ENCODE measurements at regions not wholly inside any gene's neighbourhood (a gene's known extent, or its start where the extent isn't known, plus 50 kb on each side); places are given as distances from the start of the nearest gene placed in this dataset.

DNA sequence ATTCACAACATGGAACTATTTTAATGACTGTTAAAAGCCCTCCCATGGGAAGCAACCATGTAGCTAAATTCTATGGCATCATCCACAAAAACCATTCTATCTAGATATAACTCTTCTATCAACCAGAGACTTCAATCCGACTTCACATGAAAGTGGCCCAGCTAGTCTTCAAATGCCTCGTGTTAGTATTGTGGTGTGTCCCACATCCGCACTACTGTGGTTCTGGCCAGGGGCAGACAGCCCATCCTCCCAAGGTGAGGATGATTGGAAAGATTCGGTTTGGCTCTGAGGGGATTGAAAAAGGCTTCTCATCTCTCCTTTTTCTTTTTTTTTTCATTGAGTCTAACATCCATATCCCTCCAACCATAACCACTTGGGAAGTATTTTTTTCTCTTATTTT is 253.0 kb upstream of the KLF6 start:
- Histone ChIP-seq H3K27ac (no peak overlapping the region), H3K4me3 (no peak overlapping the region), H3K36me3 (ENCODE audit: low read depth, missing control alignments) (no peaks in the 10 kb centered on the region), H3K27me3 (no peaks in the 10 kb centered on the region), H3K4me1 (peaks cover 12% of the 10 kb centered on the region), H3K9me3 (no peaks in the 10 kb centered on the region)
- TF ChIP-seq, protein P1, sequence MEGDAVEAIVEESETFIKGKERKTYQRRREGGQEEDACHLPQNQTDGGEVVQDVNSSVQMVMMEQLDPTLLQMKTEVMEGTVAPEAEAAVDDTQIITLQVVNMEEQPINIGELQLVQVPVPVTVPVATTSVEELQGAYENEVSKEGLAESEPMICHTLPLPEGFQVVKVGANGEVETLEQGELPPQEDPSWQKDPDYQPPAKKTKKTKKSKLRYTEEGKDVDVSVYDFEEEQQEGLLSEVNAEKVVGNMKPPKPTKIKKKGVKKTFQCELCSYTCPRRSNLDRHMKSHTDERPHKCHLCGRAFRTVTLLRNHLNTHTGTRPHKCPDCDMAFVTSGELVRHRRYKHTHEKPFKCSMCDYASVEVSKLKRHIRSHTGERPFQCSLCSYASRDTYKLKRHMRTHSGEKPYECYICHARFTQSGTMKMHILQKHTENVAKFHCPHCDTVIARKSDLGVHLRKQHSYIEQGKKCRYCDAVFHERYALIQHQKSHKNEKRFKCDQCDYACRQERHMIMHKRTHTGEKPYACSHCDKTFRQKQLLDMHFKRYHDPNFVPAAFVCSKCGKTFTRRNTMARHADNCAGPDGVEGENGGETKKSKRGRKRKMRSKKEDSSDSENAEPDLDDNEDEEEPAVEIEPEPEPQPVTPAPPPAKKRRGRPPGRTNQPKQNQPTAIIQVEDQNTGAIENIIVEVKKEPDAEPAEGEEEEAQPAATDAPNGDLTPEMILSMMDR (IDR thresholded peaks at IDR 0.05) = no peak
- no peak for TF ChIP-seq POLR2A (IDR thresholded peaks at IDR 0.05)
- intact Hi-C loops (cut with DNase I; ENCODE audit: low total_unique reads) = no loop called here
- WGBS, 2 donors = 97 to 98% methylated on average over 4 of the region's 4 CpGs
- DNase-seq = no peak

DNA sequence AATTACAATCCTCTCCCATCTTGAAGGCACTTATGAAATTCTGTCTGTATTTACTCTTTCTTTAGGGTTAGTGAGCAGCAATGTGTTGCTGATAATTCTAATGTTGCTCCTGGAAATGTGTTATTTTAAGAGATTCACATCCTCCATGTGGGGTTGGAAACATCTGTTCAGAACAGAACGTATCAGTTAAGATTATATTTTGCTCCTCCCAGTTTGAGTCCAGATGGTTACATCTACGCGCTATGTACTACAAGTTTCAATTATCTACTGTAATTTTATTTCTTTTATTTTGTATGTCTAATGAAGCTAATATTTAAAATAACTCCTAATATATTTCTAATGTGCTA is 250.6 kb upstream of the KLF6 start:
- Histone ChIP-seq H3K4me1 (peaks cover 12% of the 10 kb centered on the region), H3K9me3 (no peaks in the 10 kb centered on the region), H3K27ac (peak overlapping the region in 1 of 2 donors; percentile 38), H3K27me3 (no peaks in the 10 kb centered on the region), H3K36me3 (ENCODE audit: low read depth, missing control alignments) (no peaks in the 10 kb centered on the region), H3K4me3 (no peak overlapping the region)
- TF ChIP-seq, protein P1 (IDR thresholded peaks at IDR 0.05) = no peak
- TF ChIP-seq POLR2A (IDR thresholded peaks at IDR 0.05) = no peak
- WGBS, 2 donors = 30 to 39% methylated on average over 3 of the region's 3 CpGs
- no peak for DNase-seq
- intact Hi-C loops (cut with DNase I; ENCODE audit: low total_unique reads) = no loop called here

DNA sequence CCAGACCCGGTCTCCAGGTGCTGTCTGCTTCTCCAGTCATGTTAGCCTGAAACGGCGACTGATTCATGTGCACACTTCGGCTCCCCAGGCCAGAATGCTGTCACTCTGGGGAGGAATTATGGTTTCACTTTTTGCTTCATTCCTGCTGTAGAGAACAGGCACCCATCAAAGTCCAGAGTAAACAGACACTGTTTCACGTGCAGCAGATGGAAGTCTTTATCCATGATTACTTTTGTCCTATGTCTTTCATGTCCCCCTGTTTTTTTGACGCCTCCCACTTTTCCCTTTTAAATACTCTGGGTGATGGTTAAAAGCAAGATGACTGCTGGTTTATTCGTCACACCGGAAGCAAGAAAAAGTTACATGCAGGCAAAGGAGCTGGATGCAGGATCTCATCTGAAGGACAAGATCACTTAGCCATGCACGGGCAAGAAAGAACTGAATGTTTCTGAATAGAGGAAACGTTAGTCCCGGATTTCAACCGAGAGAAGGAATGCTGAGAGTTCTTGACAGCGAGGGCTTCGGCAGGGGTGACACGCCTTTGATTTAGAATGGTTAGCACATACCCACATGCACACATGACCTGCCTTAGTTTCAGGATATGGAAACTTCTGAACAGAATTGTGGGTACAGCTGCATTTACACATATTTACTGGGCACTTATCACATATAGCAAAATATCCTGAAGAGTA is 250.0 kb upstream of the KLF6 start:
- TF ChIP-seq POLR2A (IDR thresholded peaks at IDR 0.05) = no peak
- TF ChIP-seq, protein P1 (IDR thresholded peaks at IDR 0.05) = no peak
- DNase-seq = no peak
- Histone ChIP-seq H3K9me3 (no peaks in the 10 kb centered on the region), H3K36me3 (ENCODE audit: low read depth, missing control alignments) (no peaks in the 10 kb centered on the region), H3K27me3 (no peaks in the 10 kb centered on the region), H3K4me3 (peak overlapping the region in 1 of 2 donors; percentile 18), H3K4me1 (peaks cover 12% of the 10 kb centered on the region), H3K27ac (peak overlapping the region; percentile 22 to 38)
- WGBS, 2 donors = 25 to 27% methylated on average over 15 of the region's 15 CpGs
- intact Hi-C loops (cut with DNase I; ENCODE audit: low total_unique reads) = no loop called here

DNA sequence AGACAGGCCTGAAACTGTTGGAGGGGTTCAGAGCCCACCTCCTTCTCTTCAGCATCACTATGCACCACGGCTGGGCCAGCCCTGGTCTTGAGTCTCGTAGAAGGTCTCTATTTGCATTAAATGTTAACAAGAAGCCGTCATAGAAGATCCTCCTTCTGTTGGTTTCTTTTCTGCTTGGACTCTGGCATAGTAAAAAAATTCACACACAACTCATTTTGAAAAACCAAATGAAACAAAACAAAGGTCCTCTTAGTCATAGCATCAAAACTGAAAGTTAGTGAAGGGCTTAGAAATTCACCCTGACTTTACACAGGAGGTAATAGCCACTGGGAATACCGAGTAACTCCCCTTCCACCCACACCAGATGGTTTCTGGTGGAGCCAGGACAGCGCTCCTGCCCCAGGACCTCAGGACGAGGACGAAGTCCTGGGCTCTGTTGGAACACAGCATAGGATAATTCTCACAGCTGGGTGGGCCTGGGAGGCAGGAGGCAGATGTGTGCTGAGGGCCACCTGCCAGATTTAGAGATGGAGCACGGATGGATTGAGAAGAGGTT is 248.4 kb upstream of the KLF6 start:
- intact Hi-C loops (cut with DNase I; ENCODE audit: low total_unique reads) = no loop called here
- DNase-seq = no peak
- H3K27ac ChIP-seq = no peak overlapping the region
- TF ChIP-seq, protein P1 (IDR thresholded peaks at IDR 0.05) = no peak
- no peak for TF ChIP-seq POLR2A (IDR thresholded peaks at IDR 0.05)
- H3K27me3 ChIP-seq = no peaks in the 10 kb centered on the region
- no peaks in the 10 kb centered on the region for H3K9me3 ChIP-seq
- WGBS, 2 donors = 79 to 89% methylated on average over 8 of the region's 8 CpGs
- H3K4me3 ChIP-seq = no peak overlapping the region
- no peaks in the 10 kb centered on the region for H3K36me3 ChIP-seq (ENCODE audit: low read depth, missing control alignments)
- H3K4me1 ChIP-seq = peaks cover 12% of the 10 kb centered on the region

DNA sequence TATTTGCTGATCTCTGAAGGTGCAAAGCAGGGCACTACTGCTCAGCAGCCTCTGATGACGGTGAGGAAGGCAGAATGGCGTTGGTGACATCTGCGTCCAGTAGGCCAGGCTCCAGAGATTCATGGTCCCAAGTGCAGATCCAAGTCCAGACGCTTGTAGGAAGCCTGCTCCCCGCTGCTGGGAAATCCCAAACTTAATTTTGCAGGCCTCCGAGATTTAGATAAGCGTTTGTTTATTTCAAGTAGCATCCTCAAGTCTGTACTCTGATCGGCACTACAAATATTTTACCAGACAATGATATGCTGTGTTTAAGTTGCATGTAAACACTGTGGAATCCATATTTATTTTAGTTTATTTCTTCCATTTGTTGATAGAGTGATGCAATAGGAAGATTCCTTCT is 244.9 kb upstream of the KLF6 start:
- TF ChIP-seq, protein P1 (IDR thresholded peaks at IDR 0.05) = no peak
- TF ChIP-seq POLR2A (IDR thresholded peaks at IDR 0.05) = no peak
- no peak overlapping the region for H3K4me3 ChIP-seq
- WGBS, 2 donors = 94 to 96% methylated on average over 8 of the region's 8 CpGs
- H3K9me3 ChIP-seq = no peaks in the 10 kb centered on the region
- no peaks in the 10 kb centered on the region for H3K36me3 ChIP-seq (ENCODE audit: low read depth, missing control alignments)
- peaks cover 5% of the 10 kb centered on the region for H3K4me1 ChIP-seq
- no peaks in the 10 kb centered on the region for H3K27me3 ChIP-seq
- DNase-seq = no peak
- no peak overlapping the region for H3K27ac ChIP-seq
- intact Hi-C loops (cut with DNase I; ENCODE audit: low total_unique reads) = no loop called here

All from testis (tissue), 2 donors.